WTC11 (cell line): ENCODE measurements at regions not wholly inside any gene's neighbourhood (a gene's known extent, or its start where the extent isn't known, plus 50 kb on each side); places are given as distances from the start of the nearest gene placed in this dataset.

ENCODE experiments used
- CBFB ChIP-seq: sonication (generic); formaldehyde crosslinking; IDR thresholded peaks from 2 replicates; pipeline ENCODE4 v1.8.1; 2022; ENCODE audit warnings: mild to moderate bottlenecking, low read depth, missing genetic modification reagents
- ETV6 ChIP-seq: sonication (generic); formaldehyde crosslinking; IDR thresholded peaks from 2 replicates; pipeline ENCODE4 v1.8.1; 2022; ENCODE audit warnings: mild to moderate bottlenecking, missing genetic modification reagents
- JUN ChIP-seq: sonication (generic); formaldehyde crosslinking; IDR thresholded peaks from 2 replicates; pipeline ENCODE4 v1.8.0; 2023; ENCODE audit warnings: mild to moderate bottlenecking, missing genetic modification reagents
- KAT7 ChIP-seq: sonication (generic); formaldehyde crosslinking; IDR thresholded peaks from 2 replicates; pipeline ENCODE4 v1.8.1; 2023; ENCODE audit warnings: missing genetic modification reagents, mild to moderate bottlenecking, borderline replicate concordance
- RELA ChIP-seq: sonication (generic); formaldehyde crosslinking; IDR thresholded peaks from 2 replicates; pipeline ENCODE4 v1.8.1; 2022; ENCODE audit warnings: missing genetic modification reagents, mild to moderate bottlenecking, borderline replicate concordance
- SP1 ChIP-seq: sonication (generic); formaldehyde crosslinking; conservative IDR thresholded peaks from 2 replicates; pipeline ENCODE4 v1.8.1; 2022; ENCODE audit warnings: missing genetic modification reagents
- TCF7 ChIP-seq: sonication (generic); formaldehyde crosslinking; IDR thresholded peaks from 2 replicates; pipeline ENCODE4 v1.8.0; 2022; ENCODE audit warnings: mild to moderate bottlenecking, low read depth, missing genetic modification reagents, moderate library complexity
- ZBTB21 ChIP-seq: sonication (generic); formaldehyde crosslinking; IDR thresholded peaks from 2 replicates; pipeline ENCODE4 v1.8.1; 2023; ENCODE audit warnings: mild to moderate bottlenecking, missing genetic modification reagents, borderline replicate concordance
- ZNF138 ChIP-seq: sonication (generic); formaldehyde crosslinking; conservative IDR thresholded peaks from 2 replicates; pipeline ENCODE4 v1.8.1; 2022; ENCODE audit warnings: mild to moderate bottlenecking, moderate library complexity, missing genetic modification reagents
- ZNF232 ChIP-seq: sonication (generic); formaldehyde crosslinking; IDR thresholded peaks from 2 replicates; pipeline ENCODE4 v1.8.0; 2022; ENCODE audit warnings: mild to moderate bottlenecking, missing genetic modification reagents
- TF ChIP-seq, protein P1 (sequence below): fragments of 200-600 bp; IDR thresholded peaks from 2 replicates; pipeline ENCODE4 v1.8.0; 2022; ENCODE audit warnings: antibody characterized with exemption
- TF ChIP-seq, protein P2 (sequence below): sonication (generic); formaldehyde crosslinking; IDR thresholded peaks from 2 replicates; pipeline ENCODE4 v1.8.0; 2022; ENCODE audit warnings: mild to moderate bottlenecking, missing genetic modification reagents
- TF ChIP-seq, protein P3 (sequence below): sonication (generic); formaldehyde crosslinking; IDR thresholded peaks from 2 replicates; pipeline ENCODE4 v1.8.1; 2022; ENCODE audit warnings: low read depth, mild to moderate bottlenecking, moderate library complexity, missing genetic modification reagents, borderline replicate concordance

DNA sequence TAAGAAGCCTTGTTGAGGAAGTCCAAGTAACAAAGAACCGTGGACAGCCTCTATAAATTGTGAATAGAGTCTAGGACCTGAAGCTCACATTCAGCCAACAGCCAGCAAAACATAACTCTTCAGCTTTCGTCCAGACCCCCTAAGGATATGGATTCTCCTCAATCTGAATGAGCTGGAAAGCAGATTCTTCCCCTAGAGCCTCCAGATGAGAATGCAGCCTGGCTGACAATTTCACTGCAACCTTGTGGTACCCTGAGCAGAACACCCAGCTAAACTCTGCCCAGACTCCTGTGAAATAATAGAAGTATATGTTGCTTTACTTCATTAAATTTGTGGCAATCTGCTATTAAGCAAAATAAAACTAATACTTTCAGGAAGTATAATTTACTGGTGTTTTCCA is 483.5 kb upstream of the SLC8A1 start:
- TF ChIP-seq ETV6 (CRISPR knock-in tag) (no peak), TCF7 (no peak), ZNF138 (CRISPR knock-in tag) (no peak), RELA (no peak), CBFB (no peak), ZNF232 (no peak), SP1 (CRISPR knock-in tag) (no peak), KAT7 (CRISPR knock-in tag) (no peak), ZBTB21 (no peak), JUN (no peak)
- TF ChIP-seq, protein P1, sequence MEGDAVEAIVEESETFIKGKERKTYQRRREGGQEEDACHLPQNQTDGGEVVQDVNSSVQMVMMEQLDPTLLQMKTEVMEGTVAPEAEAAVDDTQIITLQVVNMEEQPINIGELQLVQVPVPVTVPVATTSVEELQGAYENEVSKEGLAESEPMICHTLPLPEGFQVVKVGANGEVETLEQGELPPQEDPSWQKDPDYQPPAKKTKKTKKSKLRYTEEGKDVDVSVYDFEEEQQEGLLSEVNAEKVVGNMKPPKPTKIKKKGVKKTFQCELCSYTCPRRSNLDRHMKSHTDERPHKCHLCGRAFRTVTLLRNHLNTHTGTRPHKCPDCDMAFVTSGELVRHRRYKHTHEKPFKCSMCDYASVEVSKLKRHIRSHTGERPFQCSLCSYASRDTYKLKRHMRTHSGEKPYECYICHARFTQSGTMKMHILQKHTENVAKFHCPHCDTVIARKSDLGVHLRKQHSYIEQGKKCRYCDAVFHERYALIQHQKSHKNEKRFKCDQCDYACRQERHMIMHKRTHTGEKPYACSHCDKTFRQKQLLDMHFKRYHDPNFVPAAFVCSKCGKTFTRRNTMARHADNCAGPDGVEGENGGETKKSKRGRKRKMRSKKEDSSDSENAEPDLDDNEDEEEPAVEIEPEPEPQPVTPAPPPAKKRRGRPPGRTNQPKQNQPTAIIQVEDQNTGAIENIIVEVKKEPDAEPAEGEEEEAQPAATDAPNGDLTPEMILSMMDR = no peak
- TF ChIP-seq, protein P2, sequence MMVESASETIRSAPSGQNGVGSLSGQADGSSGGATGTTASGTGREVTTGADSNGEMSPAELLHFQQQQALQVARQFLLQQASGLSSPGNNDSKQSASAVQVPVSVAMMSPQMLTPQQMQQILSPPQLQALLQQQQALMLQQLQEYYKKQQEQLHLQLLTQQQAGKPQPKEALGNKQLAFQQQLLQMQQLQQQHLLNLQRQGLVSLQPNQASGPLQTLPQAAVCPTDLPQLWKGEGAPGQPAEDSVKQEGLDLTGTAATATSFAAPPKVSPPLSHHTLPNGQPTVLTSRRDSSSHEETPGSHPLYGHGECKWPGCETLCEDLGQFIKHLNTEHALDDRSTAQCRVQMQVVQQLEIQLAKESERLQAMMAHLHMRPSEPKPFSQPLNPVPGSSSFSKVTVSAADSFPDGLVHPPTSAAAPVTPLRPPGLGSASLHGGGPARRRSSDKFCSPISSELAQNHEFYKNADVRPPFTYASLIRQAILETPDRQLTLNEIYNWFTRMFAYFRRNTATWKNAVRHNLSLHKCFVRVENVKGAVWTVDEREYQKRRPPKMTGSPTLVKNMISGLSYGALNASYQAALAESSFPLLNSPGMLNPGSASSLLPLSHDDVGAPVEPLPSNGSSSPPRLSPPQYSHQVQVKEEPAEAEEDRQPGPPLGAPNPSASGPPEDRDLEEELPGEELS = no peak
- TF ChIP-seq, protein P3, sequence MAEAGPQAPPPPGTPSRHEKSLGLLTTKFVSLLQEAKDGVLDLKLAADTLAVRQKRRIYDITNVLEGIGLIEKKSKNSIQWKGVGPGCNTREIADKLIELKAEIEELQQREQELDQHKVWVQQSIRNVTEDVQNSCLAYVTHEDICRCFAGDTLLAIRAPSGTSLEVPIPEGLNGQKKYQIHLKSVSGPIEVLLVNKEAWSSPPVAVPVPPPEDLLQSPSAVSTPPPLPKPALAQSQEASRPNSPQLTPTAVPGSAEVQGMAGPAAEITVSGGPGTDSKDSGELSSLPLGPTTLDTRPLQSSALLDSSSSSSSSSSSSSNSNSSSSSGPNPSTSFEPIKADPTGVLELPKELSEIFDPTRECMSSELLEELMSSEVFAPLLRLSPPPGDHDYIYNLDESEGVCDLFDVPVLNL (CRISPR knock-in tag) = no peak
